22Rv1 (cell line): ENCODE measurements at regions not wholly inside any gene's neighbourhood (a gene's known extent, or its start where the extent isn't known, plus 50 kb on each side); places are given as distances from the start of the nearest gene placed in this dataset.

Experiments
- H3K27ac ChIP-seq: fragments of 450-650 bp; 2 replicates; pipeline ENCODE4 v1.5.1; 2017
- CTCF ChIP-seq: fragments of 450-650 bp; IDR thresholded peaks from 2 replicates; pipeline ENCODE4 v1.5.1; 2017; ENCODE audit warnings: mild to moderate bottlenecking
- ZFX ChIP-seq: fragments of 450-650 bp; IDR thresholded peaks from 2 replicates; pipeline ENCODE4 v1.6.1; 2017; ENCODE audit warnings: antibody characterized with exemption, borderline replicate concordance

GRCh38 chr11:98679673-98680072 is 341.1 kb upstream of the CNTN5 start:
- no peak overlapping the region for H3K27ac ChIP-seq
- TF ChIP-seq ZFX: no peak
- TF ChIP-seq CTCF: no peak

DNA sequence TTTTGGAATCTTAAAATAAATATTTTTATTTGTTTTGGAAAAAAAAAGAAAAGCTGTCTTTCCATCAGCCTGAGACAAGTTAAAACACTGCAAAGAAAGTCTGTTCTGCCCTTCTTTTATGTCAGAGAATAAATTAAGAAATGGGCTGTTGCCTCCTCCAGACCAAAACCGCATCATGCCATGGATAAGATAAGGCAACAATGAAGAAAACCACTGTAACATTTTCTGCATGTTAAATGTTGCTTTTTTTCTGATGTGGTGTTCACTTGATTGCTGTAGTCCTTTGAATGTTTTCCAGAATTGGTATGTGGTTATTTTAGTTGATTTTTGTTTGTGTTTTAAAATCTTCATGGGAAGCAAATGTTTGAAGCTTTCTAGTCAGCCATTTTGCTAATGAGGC is 319.2 kb upstream of the CNTN5 start:
- H3K27ac ChIP-seq: no peak overlapping the region
- TF ChIP-seq CTCF (no peak), ZFX (no peak)

DNA sequence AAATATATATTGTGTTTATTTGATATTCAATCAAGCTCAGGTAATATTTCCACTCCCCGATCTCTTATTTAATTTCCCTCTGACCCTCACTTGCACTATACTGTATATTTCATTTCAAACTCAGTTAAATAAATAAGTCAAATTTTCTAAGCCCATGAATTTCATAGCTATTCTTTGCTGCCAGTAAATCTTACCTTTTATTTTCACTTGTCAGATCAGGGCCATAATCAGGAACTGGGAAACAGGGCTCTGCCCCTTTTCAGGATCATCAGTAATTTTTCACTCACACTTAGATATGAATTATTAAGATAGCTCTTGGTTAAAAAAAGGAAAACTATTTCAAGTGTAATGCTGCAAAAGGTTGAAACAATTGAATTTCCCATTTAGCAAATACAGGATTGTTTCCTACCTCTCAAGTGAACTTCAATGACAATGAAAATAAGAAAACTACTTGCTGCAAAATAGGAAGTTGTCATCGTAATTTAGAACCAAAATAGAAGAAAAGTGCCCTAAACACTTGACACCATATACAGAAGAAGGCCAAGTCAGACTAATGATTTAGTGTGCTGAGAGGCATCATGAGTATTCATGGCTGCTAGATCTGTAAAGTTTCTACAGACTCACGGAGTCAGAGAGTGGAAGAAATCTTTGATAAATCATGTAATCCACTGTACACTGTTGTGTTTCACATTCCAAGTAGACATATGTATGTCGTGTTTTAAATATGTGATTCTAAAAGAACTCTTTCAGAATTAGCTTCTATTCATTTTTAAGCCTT is 316.8 kb upstream of the CNTN5 start:
- H3K27ac ChIP-seq: no peak overlapping the region
- TF ChIP-seq CTCF: no peak
- TF ChIP-seq ZFX: no peak

- no peak overlapping the region for H3K27ac ChIP-seq
- TF ChIP-seq ZFX (no peak), CTCF (no peak)
These were observed 310.7 kb upstream of the CNTN5 start for GRCh38 chr11:98710026-98710425.

DNA sequence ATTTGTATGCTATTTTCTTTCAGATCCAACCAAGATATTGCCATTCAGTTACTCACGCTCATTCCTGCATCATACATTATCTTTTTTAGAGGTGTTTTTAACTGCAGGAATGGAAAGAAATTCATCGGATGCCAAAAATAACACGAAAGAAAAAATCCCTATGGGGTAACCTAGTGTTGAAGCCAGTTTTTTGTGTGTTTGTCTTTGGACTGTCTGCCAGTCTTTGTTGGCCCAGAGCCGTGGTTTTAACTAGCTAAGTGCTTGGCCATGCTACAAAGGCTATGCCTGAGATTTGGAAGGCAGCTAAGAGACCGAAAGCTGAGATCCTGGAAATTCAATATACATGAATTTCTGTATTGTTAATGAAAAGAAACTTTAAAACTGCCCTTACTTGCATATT is 309.8 kb upstream of the CNTN5 start:
- TF ChIP-seq ZFX: no peak
- TF ChIP-seq CTCF: no peak
- H3K27ac ChIP-seq: no peak overlapping the region

DNA sequence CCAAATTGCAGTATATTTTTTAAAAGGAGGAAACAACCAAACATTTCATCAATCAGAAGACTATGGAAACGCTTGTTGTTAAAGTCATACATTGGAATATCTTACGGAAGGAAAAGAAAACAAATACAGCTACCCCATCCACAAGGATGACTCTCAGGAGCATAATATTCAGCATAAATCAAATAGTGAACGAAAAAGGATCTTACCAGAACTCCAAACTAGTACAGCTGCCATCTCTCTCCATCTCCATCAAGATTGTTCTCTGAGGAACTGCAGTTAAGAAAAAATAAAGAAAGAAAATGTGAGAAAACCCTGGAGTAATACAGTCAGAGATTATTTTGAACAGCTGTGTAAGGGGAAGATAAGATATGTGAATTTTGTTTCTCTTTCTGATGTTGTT is 299.8 kb upstream of the CNTN5 start:
- TF ChIP-seq ZFX: no peak
- TF ChIP-seq CTCF: no peak

DNA sequence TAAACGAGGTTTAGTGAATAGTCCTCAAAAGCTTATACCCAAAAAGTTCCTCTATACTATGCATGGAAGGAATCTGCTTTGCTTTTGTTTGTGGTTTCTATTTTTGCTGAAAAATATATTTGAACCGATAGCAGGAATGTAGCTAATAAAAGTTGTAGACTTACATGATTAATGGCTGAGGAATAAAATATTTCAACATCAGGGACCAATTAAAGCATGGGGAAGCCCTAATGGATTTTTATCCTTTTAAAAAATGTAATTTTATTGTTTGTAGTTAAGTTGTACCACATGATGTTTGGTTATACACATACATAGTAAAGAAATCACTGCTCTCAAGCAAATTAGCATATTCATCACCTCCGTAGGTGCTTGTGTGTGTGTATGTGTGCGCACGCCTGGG is 295.3 kb upstream of the CNTN5 start:
- H3K27ac ChIP-seq: no peak overlapping the region
- TF ChIP-seq CTCF: no peak
- TF ChIP-seq ZFX: no peak

More for the DNA sequence above, 299.8 kb upstream of the CNTN5 start:
- no peak overlapping the region for H3K27ac ChIP-seq
